ENCODE measurements at regions not wholly inside any gene's neighbourhood (a gene's known extent, or its start where the extent isn't known, plus 50 kb on each side); places are given as distances from the start of the nearest gene placed in this dataset.

- TF ChIP-seq CTCF (IDR thresholded peaks at IDR 0.05; ENCODE audit: extremely low read depth in 1 of 2, insufficient read depth in 1 of 2, low read depth in 1 of 2, low read length in 2 of 2) (no peak), POLR2AphosphoS5 (IDR thresholded peaks at IDR 0.05; ENCODE audit: insufficient read depth, low read depth, low read length) (no peak), MAX (IDR thresholded peaks at IDR 0.05; ENCODE audit: insufficient read depth, insufficient read length) (no peak), POLR2A (IDR thresholded peaks at IDR 0.05; ENCODE audit: low read depth, low read length) (no peak)
These were observed 288.5 kb upstream of the RTL1 start for GRCh38 chr14:101191721-101192660.

All from endothelial cell of umbilical vein (primary cell).